OCI-LY1 (cell line): ENCODE measurements at regions not wholly inside any gene's neighbourhood (a gene's known extent, or its start where the extent isn't known, plus 50 kb on each side); places are given as distances from the start of the nearest gene placed in this dataset.

Source experiments
- CTCF ChIP-seq: fragments of 200-600 bp; sonication (generic), shearing (Covaris generic); IDR thresholded peaks from 2 replicates; pipeline ENCODE4 v1.5.1; 2017; ENCODE audit warnings: mild to moderate bottlenecking, antibody characterized with exemption, low read length, moderate library complexity, mixed read lengths
- EZH2 ChIP-seq: fragments of 200-600 bp; sonication (generic), shearing (Covaris generic); IDR thresholded peaks from 2 replicates; pipeline ENCODE4 v1.8.0; 2017; ENCODE audit warnings: borderline replicate concordance, mixed run types, mild to moderate bottlenecking, antibody characterized with exemption, low read length, moderate library complexity, mixed read lengths

- TF ChIP-seq CTCF = no peak
- no peak for TF ChIP-seq EZH2
Observed at GRCh38 chr12:89140602-89141238, 211.6 kb downstream of the DUSP6 start.
